SJSA1 (cell line): ENCODE measurements at regions not wholly inside any gene's neighbourhood (a gene's known extent, or its start where the extent isn't known, plus 50 kb on each side); places are given as distances from the start of the nearest gene placed in this dataset.

Experiments
- DNase-seq, 2 experiments: peaks; one replicate each; pipeline ENCODE4 v3.0.0-alpha.2; 2015 to 2020; ENCODE audit warnings: low spot score in 2 of 2, low read depth in 1 of 2
- H3K27ac ChIP-seq: fragments of 250-450 bp; sonication (Bioruptor Pico); 2 replicates; pipeline ENCODE4 v1.5.1; 2020; ENCODE audit warnings: mild to moderate bottlenecking, moderate library complexity
- H3K27me3 ChIP-seq: fragments of 250-450 bp; sonication (Bioruptor Pico); replicated peaks from 2 replicates; pipeline ENCODE4 v1.5.1; 2020; ENCODE audit warnings: mild to moderate bottlenecking, moderate library complexity
- H3K36me3 ChIP-seq: fragments of 250-450 bp; sonication (Bioruptor Pico); 2 replicates; pipeline ENCODE4 v1.5.1; 2020; ENCODE audit warnings: mild to moderate bottlenecking
- H3K4me1 ChIP-seq: fragments of 250-450 bp; sonication (Bioruptor Pico); replicated peaks from 2 replicates; pipeline ENCODE4 v1.6.1; 2021; ENCODE audit warnings: mild to moderate bottlenecking
- H3K4me3 ChIP-seq: fragments of 250-450 bp; sonication (Bioruptor Pico); 2 replicates; pipeline ENCODE4 v1.5.1; 2020; ENCODE audit warnings: mild to moderate bottlenecking
- H3K9me3 ChIP-seq: fragments of 250-450 bp; sonication (Bioruptor Pico); replicated peaks from 2 replicates; pipeline ENCODE4 v1.5.1; 2020; ENCODE audit warnings: mild to moderate bottlenecking

DNA sequence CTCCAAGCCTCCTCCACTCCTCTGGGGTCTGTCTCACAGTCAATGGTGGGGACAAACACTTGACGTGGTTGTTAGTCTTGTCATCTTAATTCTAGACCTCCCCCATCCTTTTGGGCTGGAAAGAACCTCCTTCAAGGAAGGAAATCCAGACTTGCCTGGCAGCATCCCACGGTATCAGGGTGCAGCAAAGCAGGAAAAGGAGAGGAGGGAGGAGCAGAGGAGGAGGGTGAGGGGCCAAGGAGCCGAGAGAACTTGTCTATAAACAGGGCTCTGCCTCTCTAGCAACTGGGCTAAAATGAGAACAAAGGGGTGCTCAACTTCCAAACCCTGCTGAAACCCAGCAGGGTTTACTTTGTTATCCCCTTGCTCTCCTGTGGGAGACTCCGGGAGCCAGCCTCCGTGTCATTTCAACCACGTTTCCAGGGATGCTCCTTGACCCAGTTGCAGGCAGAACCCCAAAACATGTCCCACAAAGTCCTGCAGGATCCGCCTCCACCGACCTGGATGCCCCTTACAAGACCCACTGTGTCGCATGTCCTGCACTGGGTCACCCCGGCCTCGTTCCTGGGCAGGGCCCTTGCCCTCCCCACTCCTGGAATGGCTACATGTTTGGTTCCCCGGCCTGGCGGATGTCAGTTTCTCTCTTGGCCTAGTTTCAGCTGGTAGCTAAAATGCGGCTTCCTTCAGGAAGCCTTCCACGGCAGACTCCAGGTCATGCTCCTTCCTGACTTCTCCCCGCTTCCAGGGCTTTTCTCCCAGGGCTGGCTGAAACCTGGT, 69.7 kb upstream of the MGMT start:
- H3K4me3 ChIP-seq, result no peak overlapping the region
- no peak for DNase-seq
- no peaks in the 10 kb centered on the region for H3K4me1 ChIP-seq
- H3K27ac ChIP-seq, result no peak overlapping the region
- no peaks in the 10 kb centered on the region for H3K27me3 ChIP-seq
- no peaks in the 10 kb centered on the region for H3K36me3 ChIP-seq
- H3K9me3 ChIP-seq, result peaks cover 12% of the 10 kb centered on the region

DNA sequence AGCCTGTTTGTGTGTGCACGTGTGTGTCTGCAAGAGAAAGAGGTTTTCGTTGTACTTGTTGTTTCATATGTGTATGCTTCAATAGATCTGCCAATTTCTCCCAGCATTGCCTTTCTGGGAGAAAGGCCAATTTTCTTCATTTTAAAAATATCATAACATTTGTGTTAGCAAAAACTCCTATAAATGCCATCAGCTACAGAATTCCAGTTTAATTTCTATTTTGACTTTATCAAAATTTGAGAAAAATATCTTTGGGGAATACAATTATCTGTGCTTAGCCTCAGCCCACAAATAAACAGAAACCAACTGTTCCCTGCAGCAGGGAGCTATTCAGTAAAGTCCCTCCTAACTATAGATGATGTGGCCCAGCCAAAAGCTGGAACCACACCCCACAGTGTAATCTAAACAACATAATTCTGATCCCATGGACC, 68.3 kb upstream of the MGMT start:
- peaks cover 10% of the 10 kb centered on the region for H3K9me3 ChIP-seq
- no peak for DNase-seq
- H3K4me1 ChIP-seq, result no peaks in the 10 kb centered on the region
- H3K4me3 ChIP-seq, result no peak overlapping the region
- H3K36me3 ChIP-seq, result no peaks in the 10 kb centered on the region
- H3K27me3 ChIP-seq, result no peaks in the 10 kb centered on the region
- H3K27ac ChIP-seq, result no peak overlapping the region

DNA sequence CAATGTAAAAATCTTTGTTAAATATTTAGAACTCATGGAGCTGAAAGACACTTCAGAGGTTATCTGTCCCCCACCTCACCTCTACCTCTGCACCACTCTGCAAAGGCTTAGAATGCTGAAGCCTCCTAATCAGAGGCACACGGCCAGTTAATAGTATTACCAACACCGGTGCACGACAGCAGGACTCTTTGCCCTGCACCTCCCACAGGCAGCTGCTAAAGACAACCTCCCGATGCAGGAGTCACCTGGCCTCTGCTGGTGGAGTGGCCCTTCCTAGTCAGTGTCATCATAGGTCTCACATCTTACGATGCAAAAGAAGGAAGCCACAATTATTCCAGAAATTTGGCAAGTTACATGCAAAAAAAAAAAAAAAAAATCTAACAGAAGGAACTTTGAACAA, 66.6 kb upstream of the MGMT start:
- no peak for DNase-seq
- Histone ChIP-seq H3K9me3 (peaks cover 13% of the 10 kb centered on the region), H3K36me3 (no peaks in the 10 kb centered on the region), H3K27me3 (no peaks in the 10 kb centered on the region), H3K4me1 (no peaks in the 10 kb centered on the region), H3K27ac (no peak overlapping the region), H3K4me3 (no peak overlapping the region)

DNA sequence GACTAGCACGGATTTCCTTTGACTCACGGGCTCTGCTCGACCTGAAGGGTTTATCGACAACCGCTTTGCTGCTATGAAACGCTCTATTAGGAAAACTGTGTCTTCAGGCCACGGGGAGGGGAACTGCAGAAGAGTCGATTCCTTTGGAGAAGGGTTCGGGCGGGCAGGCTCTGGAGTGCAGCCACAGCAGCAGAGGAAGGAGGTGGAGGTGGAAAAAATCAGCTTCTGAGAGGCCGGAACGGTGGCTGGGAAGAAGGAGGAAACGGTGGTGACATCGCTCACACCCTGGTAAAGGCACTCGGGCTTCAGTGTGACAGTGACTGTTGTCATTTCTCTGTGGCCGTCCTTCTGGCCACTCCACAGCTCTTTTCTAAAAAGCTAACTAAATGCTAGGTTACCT, 64.6 kb upstream of the MGMT start:
- H3K9me3 ChIP-seq, result peaks cover 17% of the 10 kb centered on the region
- no peak overlapping the region for H3K27ac ChIP-seq
- H3K4me1 ChIP-seq, result no peaks in the 10 kb centered on the region
- H3K27me3 ChIP-seq, result no peaks in the 10 kb centered on the region
- H3K4me3 ChIP-seq, result no peak overlapping the region
- no peaks in the 10 kb centered on the region for H3K36me3 ChIP-seq
- no peak for DNase-seq

DNA sequence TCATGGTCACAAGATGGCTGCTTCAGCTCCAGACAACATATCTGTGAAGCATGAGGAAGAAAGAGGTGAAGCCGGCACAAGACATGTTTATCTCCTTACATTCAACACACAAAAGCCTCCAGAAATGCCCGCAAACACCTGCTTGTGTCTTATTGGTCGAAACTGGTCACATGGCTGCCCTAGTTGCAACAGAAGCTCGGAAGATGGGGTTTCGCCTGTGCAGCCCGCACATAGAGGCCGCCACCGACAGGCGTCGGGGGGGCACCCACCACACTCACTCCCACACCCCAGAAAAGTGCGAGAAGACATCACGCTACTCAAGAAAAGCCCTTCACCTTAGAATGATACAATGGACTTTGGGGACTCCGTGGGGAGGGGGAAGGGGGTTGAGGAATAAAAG, 63.0 kb upstream of the MGMT start:
- no peaks in the 10 kb centered on the region for H3K4me1 ChIP-seq
- no peak overlapping the region for H3K27ac ChIP-seq
- no peak overlapping the region for H3K4me3 ChIP-seq
- peaks cover 18% of the 10 kb centered on the region for H3K9me3 ChIP-seq
- no peaks in the 10 kb centered on the region for H3K36me3 ChIP-seq
- H3K27me3 ChIP-seq, result no peaks in the 10 kb centered on the region
- DNase-seq, result no peak

DNA sequence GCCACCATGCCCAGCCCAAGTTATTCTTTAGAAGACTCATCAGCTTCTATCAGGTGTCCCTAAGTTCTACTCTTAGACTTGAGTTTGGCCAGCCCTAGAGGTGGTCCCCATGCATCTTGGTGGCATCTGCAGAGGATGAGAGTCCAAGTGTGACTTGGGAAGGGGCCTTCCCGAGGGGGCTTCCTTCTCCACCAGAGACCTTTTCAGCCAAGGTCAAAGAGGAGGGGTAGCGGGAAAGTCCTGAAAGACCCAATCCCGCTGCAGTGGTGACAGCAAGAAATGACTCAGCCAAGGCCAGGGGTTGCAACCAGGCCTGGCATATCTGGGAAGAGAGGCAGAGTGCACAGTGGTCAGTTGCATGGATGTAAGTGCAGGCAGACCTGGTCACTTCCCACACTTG, 61.7 kb upstream of the MGMT start:
- Histone ChIP-seq H3K36me3 (no peaks in the 10 kb centered on the region), H3K4me3 (no peak overlapping the region), H3K9me3 (peaks cover 15% of the 10 kb centered on the region), H3K27me3 (no peaks in the 10 kb centered on the region), H3K27ac (no peak overlapping the region), H3K4me1 (no peaks in the 10 kb centered on the region)
- DNase-seq, result no peak

DNA sequence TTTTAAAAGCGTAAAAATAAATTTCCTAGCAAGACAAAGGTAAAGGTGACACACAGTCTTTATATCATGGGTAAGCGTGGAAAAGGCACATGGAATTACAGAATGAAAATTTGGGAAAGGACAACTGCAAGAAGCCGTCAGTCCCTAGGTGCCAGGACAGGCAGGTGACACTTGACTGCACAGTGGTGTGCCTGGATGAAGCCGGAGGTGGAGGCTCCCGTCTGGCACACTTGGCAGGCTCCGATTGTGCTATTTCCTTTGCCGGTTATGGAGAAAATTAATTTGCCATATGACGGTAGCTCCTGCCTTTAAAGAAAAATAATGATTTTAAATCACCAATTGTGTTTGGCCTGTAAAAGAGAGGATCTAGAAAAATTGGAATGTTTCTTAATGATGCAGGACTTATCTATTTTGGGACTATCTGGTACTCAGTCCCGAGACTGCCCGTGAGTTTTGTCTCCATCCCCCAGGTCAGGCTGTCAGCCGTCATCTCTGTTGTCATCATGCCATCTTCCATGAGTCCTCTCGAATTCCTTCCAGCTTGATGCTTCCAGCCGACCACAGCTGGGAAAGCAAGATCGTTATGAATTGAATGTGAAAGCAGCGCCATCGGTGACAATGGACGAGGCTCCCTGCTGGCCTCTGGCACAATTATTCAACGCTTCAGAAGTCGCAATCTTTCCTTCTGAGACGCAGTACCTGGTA, 56.2 kb upstream of the MGMT start:
- H3K27me3 ChIP-seq, result no peaks in the 10 kb centered on the region
- no peak overlapping the region for H3K27ac ChIP-seq

DNA sequence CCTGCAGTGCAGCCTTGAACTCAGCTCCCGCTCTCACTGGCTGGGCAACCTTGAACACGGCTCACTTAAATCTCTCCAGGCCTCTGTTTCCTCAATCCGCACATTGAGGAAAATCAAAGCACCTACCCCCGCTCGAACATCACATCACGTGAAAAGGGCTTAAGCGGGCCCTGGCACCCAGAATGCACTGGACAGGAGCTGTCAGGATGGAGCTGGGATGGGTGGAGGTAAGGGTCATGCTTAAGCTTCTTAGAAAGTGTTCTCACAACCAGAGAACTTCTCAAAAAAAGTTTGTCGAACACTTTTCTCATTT, 55.7 kb upstream of the MGMT start:
- H3K36me3 ChIP-seq, result no peaks in the 10 kb centered on the region
- H3K9me3 ChIP-seq, result 0 out of 2 replicates have a peak, but pooled peaks cover 3% of the 10 kb centered on the region
- DNase-seq, result no peak
- no peak overlapping the region for H3K4me3 ChIP-seq
- H3K27ac ChIP-seq, result no peak overlapping the region
- H3K4me1 ChIP-seq, result no peaks in the 10 kb centered on the region
- no peaks in the 10 kb centered on the region for H3K27me3 ChIP-seq

More for the DNA sequence above, 56.2 kb upstream of the MGMT start:
- H3K4me1 ChIP-seq, result no peaks in the 10 kb centered on the region
- no peak overlapping the region for H3K4me3 ChIP-seq
- no peaks in the 10 kb centered on the region for H3K36me3 ChIP-seq
- 0 out of 2 replicates have a peak, but pooled peaks cover 4% of the 10 kb centered on the region for H3K9me3 ChIP-seq
- DNase-seq, result no peak

DNA sequence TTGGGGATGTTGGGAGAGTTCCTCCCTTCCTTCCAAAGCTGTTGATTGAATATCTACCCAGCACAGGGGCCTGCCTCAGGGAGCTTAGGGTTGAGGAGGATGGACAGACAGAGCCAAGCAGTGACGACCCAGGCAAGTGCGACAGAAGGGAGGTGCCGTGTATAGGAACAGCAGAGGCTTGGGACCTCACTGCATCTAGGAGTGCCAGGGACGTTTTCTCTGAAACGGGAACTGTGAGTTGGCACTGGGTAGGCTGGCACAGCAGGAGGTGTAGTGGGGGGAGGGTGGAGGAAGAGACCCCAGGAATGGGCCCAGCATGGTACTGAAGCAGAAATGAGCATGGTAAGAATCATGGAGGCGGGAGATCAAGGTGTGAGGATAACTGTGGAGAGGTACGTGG, 55.3 kb upstream of the MGMT start:
- no peaks in the 10 kb centered on the region for H3K27me3 ChIP-seq

DNA sequence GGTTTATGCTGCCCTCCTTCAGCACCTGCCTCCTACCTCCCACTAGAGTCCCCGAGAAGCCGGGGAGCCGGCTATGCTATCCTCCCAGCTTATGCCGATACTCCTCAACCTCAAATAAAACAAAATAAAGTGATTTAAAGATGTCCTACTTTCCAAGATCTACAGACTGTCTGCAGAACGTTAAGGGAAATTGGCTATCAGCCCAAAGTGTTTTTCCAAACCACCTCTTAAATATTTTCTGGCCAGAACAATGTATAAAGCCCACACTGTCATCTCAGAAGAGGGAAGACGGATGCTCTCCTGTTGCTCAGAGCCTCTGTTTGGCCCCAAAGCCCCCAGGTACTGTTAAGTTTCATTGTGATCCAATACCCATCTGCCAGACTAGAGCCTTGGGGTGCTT, 54.0 kb upstream of the MGMT start:
- no peak for DNase-seq
- Histone ChIP-seq H3K27ac (no peak overlapping the region), H3K4me3 (no peak overlapping the region), H3K9me3 (no peaks in the 10 kb centered on the region; the same call in 1 of the 2 replicates), H3K36me3 (no peaks in the 10 kb centered on the region), H3K4me1 (no peaks in the 10 kb centered on the region), H3K27me3 (no peaks in the 10 kb centered on the region)

More for the DNA sequence above, 55.3 kb upstream of the MGMT start:
- Histone ChIP-seq H3K4me1 (no peaks in the 10 kb centered on the region), H3K27ac (no peak overlapping the region), H3K9me3 (0 out of 2 replicates have a peak, but pooled peaks cover 2% of the 10 kb centered on the region), H3K36me3 (no peaks in the 10 kb centered on the region), H3K4me3 (no peak overlapping the region)
- no peak for DNase-seq

DNA sequence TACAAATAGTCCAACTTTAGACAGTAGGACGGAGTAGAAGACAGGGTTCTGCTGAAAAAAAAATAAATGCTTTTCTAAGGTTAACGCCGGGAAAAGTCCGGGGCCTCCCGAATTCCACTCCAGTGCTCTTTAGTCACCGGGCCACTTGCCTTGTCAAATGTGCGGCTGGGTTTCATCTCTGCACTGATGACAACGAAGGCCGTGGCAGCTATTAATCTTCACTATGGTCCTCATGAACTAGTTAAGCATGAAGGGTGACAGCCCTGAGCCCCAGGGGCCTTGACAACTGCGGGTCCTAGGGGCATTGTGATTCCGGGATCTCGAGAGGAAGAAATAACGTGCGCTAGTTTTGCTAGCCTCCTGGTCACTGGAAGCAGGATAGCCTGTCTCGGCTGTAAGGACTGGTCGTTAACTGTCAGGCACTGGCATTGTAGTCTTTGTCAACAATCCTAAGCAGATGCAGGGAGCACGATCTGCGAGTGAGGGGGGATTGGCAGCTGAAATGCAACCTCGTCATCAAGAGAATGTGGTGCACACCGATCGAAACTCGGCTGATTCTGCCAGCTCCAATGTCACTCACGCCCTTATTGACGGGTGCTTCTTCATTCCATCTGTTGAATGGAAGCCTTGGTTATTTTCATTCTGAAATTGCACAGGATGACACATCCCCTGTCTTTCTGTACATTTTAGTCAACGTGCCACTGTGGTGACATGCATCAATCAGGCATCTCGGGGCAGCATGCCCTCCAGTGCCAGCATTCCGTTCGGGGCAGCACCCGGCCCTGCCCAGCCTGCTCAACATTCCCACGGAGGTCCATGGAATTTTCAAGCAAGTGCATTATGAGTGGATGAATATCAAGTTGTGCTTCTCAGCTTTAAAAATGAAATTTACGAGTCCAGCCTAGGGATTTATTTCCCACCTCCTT, 51.6 kb upstream of the MGMT start:
- H3K4me1 ChIP-seq, result no peaks in the 10 kb centered on the region
- no peak overlapping the region for H3K4me3 ChIP-seq
- H3K36me3 ChIP-seq, result no peaks in the 10 kb centered on the region
- H3K9me3 ChIP-seq, result no peaks in the 10 kb centered on the region; the same call in 1 of the 2 replicates
- no peak for DNase-seq
- no peaks in the 10 kb centered on the region for H3K27me3 ChIP-seq
- no peak overlapping the region for H3K27ac ChIP-seq

DNA sequence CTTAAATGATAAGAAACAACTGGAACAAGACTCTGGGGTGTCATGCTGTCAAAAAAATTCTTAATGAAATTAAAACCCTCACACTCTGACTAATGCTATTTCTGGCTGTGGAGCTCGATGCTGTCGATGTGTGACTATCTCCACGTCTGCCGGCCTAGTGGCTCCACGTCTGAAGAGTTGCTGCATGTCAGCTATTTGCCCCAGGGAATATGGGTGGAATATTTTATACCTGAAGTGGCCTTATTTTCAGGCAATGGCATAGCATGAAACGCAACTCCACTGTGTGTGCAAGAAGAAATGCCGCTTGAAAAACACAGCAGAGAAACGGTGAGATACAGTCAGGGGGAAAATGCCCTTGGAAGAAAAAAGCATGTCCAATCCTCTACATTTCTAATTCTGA, 50.9 kb upstream of the MGMT start:
- DNase-seq, result no peak
- no peaks in the 10 kb centered on the region for H3K4me1 ChIP-seq
- no peaks in the 10 kb centered on the region; the same call in 1 of the 2 replicates for H3K9me3 ChIP-seq
- H3K27me3 ChIP-seq, result no peaks in the 10 kb centered on the region
- H3K4me3 ChIP-seq, result no peak overlapping the region
- no peaks in the 10 kb centered on the region for H3K36me3 ChIP-seq
- H3K27ac ChIP-seq, result no peak overlapping the region

DNA sequence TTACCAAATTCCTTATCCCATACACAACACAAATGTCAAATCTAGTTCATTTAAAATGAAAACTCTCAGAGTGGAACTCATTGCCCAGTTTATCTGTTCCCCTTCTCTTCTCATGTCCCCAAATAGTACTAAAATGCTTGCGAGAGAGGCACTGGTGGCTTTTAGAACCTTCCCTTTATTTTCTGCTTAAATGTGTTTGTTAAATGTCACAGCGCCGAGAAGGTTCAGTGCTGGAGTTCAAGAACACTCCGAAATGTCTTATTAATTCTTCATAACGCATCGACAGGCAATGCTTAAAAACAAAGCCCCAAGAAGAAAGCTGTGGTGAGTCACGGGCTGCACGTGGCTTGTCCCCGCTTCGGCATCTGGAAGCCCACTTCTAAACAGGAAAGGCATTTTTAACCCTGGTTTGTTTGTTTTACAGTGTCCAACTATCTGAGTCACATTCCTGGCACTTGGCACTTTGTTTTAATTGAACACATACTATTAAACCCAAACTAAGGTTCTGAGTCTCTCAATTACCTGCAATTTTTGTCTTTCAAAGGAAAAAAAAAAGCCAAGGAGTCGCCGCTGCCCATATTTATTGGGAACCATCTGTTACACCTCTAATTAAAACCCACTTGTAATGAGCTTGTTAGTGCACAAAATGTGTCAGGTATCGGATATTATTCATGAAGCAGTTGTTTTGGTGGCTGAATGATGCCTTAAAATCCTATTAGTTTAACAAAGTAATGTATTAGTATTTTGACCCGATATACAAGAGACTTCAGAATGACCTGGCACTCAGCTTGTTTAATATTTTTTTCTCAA, 49.9 kb upstream of the MGMT start:
- no peaks in the 10 kb centered on the region for H3K36me3 ChIP-seq
- no peak for DNase-seq
- H3K9me3 ChIP-seq, result no peaks in the 10 kb centered on the region; the same call in 1 of the 2 replicates
- no peak overlapping the region for H3K4me3 ChIP-seq
- no peaks in the 10 kb centered on the region for H3K4me1 ChIP-seq
- H3K27me3 ChIP-seq, result no peaks in the 10 kb centered on the region
- no peak overlapping the region for H3K27ac ChIP-seq
